ENCODE measurements at regions not wholly inside any gene's neighbourhood (a gene's known extent, or its start where the extent isn't known, plus 50 kb on each side); places are given as distances from the start of the nearest gene placed in this dataset.

- Mint-ChIP-seq H3K27ac (no peak overlapping the region), H3K36me3 (no peaks in the 10 kb centered on the region), H3K4me1 (ENCODE audit: unreplicated experiment) (peaks cover 8% of the 10 kb centered on the region), H3K9me3 (peaks cover 5% of the 10 kb centered on the region), H3K4me3 (no peak overlapping the region), H3K27me3 (no peaks in the 10 kb centered on the region)
- TF ChIP-seq, protein P1, sequence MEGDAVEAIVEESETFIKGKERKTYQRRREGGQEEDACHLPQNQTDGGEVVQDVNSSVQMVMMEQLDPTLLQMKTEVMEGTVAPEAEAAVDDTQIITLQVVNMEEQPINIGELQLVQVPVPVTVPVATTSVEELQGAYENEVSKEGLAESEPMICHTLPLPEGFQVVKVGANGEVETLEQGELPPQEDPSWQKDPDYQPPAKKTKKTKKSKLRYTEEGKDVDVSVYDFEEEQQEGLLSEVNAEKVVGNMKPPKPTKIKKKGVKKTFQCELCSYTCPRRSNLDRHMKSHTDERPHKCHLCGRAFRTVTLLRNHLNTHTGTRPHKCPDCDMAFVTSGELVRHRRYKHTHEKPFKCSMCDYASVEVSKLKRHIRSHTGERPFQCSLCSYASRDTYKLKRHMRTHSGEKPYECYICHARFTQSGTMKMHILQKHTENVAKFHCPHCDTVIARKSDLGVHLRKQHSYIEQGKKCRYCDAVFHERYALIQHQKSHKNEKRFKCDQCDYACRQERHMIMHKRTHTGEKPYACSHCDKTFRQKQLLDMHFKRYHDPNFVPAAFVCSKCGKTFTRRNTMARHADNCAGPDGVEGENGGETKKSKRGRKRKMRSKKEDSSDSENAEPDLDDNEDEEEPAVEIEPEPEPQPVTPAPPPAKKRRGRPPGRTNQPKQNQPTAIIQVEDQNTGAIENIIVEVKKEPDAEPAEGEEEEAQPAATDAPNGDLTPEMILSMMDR (conservative IDR thresholded peaks at IDR 0.05): no peak
- no peak for DNase-seq (ENCODE audit: extremely low spot score, unreplicated experiment)
Observed at GRCh38 chr10:36281831-36282331, 639.8 kb upstream of the FZD8 start.

DNA sequence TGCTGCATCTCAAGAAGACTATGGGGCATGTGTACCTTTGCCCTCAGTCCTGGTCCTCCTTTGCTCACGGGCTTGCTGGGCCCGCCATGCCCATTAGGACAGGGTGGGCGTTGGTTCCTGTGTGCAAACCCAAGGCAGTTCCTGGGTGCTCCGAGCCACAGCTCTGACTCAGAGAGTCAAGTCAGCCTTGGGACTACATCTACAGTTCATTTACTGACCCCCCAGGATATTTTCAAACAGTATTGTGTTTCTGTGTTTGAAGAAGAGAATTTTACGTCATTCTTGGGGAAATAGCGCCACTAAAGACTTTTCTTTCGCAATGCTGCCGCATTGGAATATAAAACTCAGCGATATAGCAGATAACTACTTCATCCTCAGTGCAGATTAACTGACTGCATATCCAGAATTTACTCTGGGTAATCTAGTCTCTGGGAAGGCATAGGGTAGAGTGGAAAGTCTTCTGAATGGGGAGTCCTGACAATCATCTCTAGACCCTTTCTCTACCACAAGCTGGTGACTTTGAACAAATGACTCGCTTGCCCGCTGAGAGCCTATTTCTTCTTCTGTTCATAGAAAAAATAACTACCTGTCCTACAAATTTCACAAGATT is 638.9 kb upstream of the FZD8 start:
- DNase-seq (ENCODE audit: extremely low spot score, unreplicated experiment): no peak
- H3K9me3 Mint-ChIP-seq: peaks cover 4% of the 10 kb centered on the region
- no peak overlapping the region for H3K4me3 Mint-ChIP-seq
- H3K36me3 Mint-ChIP-seq: no peaks in the 10 kb centered on the region
- H3K27me3 Mint-ChIP-seq: no peaks in the 10 kb centered on the region
- H3K4me1 Mint-ChIP-seq (ENCODE audit: unreplicated experiment): peaks cover 8% of the 10 kb centered on the region
- TF ChIP-seq, protein P1 (conservative IDR thresholded peaks at IDR 0.05): no peak
- H3K27ac Mint-ChIP-seq: no peak overlapping the region

DNA sequence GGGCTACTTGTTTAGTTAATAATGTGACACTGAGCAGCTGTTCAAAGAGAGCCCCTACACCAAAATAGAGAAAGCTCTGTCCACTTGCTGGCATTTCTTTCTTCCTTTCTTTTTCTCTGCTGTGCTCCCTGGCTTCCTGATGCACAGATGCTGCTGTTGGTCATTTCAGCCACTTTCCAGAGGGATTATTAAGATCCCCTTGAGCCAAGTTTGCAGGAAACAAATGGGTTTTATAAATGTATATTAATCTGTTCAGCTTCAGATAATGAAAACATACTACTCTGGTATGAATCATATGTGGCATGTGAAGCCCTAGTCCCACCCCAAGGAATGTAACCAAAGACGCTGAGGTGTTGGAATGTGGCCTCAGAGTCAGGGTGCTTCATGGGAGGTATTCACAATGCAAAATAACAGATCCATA is 638.2 kb upstream of the FZD8 start:
- Mint-ChIP-seq H3K27me3 (no peaks in the 10 kb centered on the region), H3K27ac (no peak overlapping the region), H3K4me1 (ENCODE audit: unreplicated experiment) (peaks cover 8% of the 10 kb centered on the region)

GRCh38 chr10:36278176-36278575 is 636.1 kb upstream of the FZD8 start:
- Mint-ChIP-seq H3K36me3 (no peaks in the 10 kb centered on the region), H3K27ac (no peak overlapping the region), H3K9me3 (peaks cover 5% of the 10 kb centered on the region), H3K4me1 (ENCODE audit: unreplicated experiment) (peaks cover 8% of the 10 kb centered on the region), H3K4me3 (no peak overlapping the region), H3K27me3 (no peaks in the 10 kb centered on the region)
- TF ChIP-seq, protein P1 (conservative IDR thresholded peaks at IDR 0.05): no peak
- DNase-seq (ENCODE audit: extremely low spot score, unreplicated experiment): no peak

More for the DNA sequence above, 638.2 kb upstream of the FZD8 start:
- H3K4me3 Mint-ChIP-seq: no peak overlapping the region
- H3K36me3 Mint-ChIP-seq: no peaks in the 10 kb centered on the region
- no peaks in the 10 kb centered on the region for H3K9me3 Mint-ChIP-seq
- DNase-seq (ENCODE audit: extremely low spot score, unreplicated experiment): no peak
- TF ChIP-seq, protein P1 (conservative IDR thresholded peaks at IDR 0.05): no peak

DNA sequence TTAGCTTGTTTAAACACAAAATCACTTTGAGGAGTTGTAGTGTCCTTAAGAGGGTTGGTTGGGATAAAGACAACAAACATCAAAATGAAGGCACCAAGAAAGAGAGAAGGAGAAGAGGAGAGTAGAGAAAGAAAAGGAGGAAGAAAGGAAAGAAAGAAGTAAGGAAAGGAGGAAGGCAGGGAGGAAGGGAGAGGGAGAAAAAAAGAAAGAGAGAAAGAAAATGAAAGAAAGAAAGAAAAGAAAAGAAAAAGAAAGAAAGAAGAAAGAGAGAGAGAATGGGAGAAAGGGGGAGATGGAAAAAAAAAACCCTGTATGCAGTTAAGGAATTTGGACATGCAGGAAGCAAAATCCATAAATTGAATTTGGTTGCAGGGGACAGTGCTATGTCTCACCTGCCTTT is 635.4 kb upstream of the FZD8 start:
- TF ChIP-seq, protein P1 (conservative IDR thresholded peaks at IDR 0.05): no peak
- Mint-ChIP-seq H3K4me3 (no peak overlapping the region), H3K27ac (no peak overlapping the region), H3K36me3 (no peaks in the 10 kb centered on the region), H3K27me3 (no peaks in the 10 kb centered on the region), H3K9me3 (peaks cover 5% of the 10 kb centered on the region), H3K4me1 (ENCODE audit: unreplicated experiment) (peaks cover 8% of the 10 kb centered on the region)
- DNase-seq (ENCODE audit: extremely low spot score, unreplicated experiment): no peak

Data from type B pancreatic cell (in vitro differentiated cells).